ENCODE measurements at regions not wholly inside any gene's neighbourhood (a gene's known extent, or its start where the extent isn't known, plus 50 kb on each side); places are given as distances from the start of the nearest gene placed in this dataset.

DNA sequence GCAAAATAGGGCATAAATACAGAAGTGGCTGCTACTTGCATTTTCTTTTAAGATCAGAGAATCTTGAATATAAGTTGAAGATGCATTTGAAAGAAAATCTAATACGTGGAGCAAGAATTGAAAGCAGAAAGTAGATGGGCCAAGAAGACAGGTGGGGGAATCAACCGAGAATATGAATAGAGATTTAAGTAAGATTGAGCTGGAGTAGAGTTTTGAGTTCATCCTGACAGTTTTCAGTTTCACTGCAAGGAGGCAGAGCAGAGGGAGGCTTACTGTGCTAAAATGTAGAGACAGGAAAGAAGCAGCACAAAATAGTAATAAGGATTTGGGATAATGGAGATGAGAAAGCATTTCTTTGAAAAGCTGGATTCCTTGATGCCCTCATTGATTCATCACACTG is 214.5 kb downstream of the GJA1 start:
- TF ChIP-seq SIN3A (IDR thresholded peaks at IDR 0.05; ENCODE audit: borderline replicate concordance, insufficient read depth, low read depth, low read length): no peak
- TF ChIP-seq, protein P1, sequence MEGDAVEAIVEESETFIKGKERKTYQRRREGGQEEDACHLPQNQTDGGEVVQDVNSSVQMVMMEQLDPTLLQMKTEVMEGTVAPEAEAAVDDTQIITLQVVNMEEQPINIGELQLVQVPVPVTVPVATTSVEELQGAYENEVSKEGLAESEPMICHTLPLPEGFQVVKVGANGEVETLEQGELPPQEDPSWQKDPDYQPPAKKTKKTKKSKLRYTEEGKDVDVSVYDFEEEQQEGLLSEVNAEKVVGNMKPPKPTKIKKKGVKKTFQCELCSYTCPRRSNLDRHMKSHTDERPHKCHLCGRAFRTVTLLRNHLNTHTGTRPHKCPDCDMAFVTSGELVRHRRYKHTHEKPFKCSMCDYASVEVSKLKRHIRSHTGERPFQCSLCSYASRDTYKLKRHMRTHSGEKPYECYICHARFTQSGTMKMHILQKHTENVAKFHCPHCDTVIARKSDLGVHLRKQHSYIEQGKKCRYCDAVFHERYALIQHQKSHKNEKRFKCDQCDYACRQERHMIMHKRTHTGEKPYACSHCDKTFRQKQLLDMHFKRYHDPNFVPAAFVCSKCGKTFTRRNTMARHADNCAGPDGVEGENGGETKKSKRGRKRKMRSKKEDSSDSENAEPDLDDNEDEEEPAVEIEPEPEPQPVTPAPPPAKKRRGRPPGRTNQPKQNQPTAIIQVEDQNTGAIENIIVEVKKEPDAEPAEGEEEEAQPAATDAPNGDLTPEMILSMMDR (IDR thresholded peaks at IDR 0.05): no peak

Measured in Panc1 (cell line).